CD4-positive, alpha-beta T cell treated with Interleukin-6 for 4 hours (primary cell): ENCODE measurements at regions not wholly inside any gene's neighbourhood (a gene's known extent, or its start where the extent isn't known, plus 50 kb on each side); places are given as distances from the start of the nearest gene placed in this dataset.

Source experiments
- DNase-seq: peaks from one replicate; pipeline ENCODE4 v3.0.0-alpha.2; 2020; ENCODE audit warnings: mixed read lengths

- DNase-seq: no peak
Observed at GRCh38 chr18:38397094-38397493, 831.5 kb upstream of the CELF4 start.

GRCh38 chr18:38386146-38386545 lies 820.5 kb upstream of the CELF4 start:
- no peak for DNase-seq

GRCh38 chr18:38369772-38370690 lies 804.4 kb upstream of the CELF4 start:
- DNase-seq: no peak

GRCh38 chr18:38368886-38369285 lies 803.3 kb upstream of the CELF4 start:
- no peak for DNase-seq

- no peak for DNase-seq
Observed at GRCh38 chr18:38368246-38368645, 802.6 kb upstream of the CELF4 start.

- DNase-seq: no peak
Observed at GRCh38 chr18:38367473-38367872, 801.9 kb upstream of the CELF4 start.

GRCh38 chr18:38362286-38362792 lies 796.7 kb upstream of the CELF4 start:
- DNase-seq: no peak

GRCh38 chr18:38358805-38359657 lies 793.4 kb upstream of the CELF4 start:
- no peak for DNase-seq

- no peak for DNase-seq
Observed at GRCh38 chr18:38353149-38353548, 787.6 kb upstream of the CELF4 start.

- no peak for DNase-seq
Observed at GRCh38 chr18:38350141-38350540, 784.5 kb upstream of the CELF4 start.

GRCh38 chr18:38330573-38330972 lies 765.0 kb upstream of the CELF4 start:
- no peak for DNase-seq

- DNase-seq: no peak
Observed at GRCh38 chr18:38329145-38329544, 763.5 kb upstream of the CELF4 start.

- DNase-seq: no peak
Observed at GRCh38 chr18:38322206-38322605, 756.6 kb upstream of the CELF4 start.

GRCh38 chr18:38321262-38321661 lies 755.7 kb upstream of the CELF4 start:
- no peak for DNase-seq

- no peak for DNase-seq
Observed at GRCh38 chr18:38318416-38318815, 752.8 kb upstream of the CELF4 start.

GRCh38 chr18:38313831-38314230 lies 748.2 kb upstream of the CELF4 start:
- DNase-seq: no peak

- DNase-seq: no peak
Observed at GRCh38 chr18:38312532-38312931, 746.9 kb upstream of the CELF4 start.

GRCh38 chr18:38310936-38311335 lies 745.3 kb upstream of the CELF4 start:
- no peak for DNase-seq

GRCh38 chr18:38307914-38308313 lies 742.3 kb upstream of the CELF4 start:
- DNase-seq: no peak

- DNase-seq: no peak
Observed at GRCh38 chr18:38305961-38306360, 740.4 kb upstream of the CELF4 start.

- DNase-seq: no peak
Observed at GRCh38 chr18:38301621-38302020, 736.0 kb upstream of the CELF4 start.

GRCh38 chr18:38297910-38298309 lies 732.3 kb upstream of the CELF4 start:
- DNase-seq: no peak

- DNase-seq: no peak
Observed at GRCh38 chr18:38290229-38290628, 724.6 kb upstream of the CELF4 start.

GRCh38 chr18:38284972-38285371 lies 719.4 kb upstream of the CELF4 start:
- DNase-seq: no peak
